Daoy (cell line): ENCODE measurements at regions not wholly inside any gene's neighbourhood (a gene's known extent, or its start where the extent isn't known, plus 50 kb on each side); places are given as distances from the start of the nearest gene placed in this dataset.

Experiments used
- DNase-seq: peaks from one replicate; pipeline ENCODE4 v3.0.0-alpha.2; 2015; ENCODE audit warnings: low read depth

DNA sequence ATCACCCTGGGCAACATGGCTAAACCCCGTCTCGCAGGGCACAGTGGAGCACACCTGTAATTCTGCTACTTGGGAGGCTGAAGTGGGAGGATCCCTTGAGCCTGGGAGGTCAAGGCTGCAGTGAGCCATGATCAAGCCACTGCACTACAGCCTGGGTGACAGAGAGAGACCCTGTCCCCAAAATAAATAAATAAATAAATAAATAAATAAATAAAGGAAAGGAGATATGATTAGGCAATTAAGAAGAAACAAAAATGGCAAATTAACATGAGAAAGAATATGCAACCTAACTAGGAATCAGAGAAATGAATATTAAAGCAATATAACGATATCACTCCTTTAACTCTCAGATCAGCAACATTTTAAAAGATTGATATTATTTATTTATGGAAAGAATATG is 92.3 kb downstream of the C1D start:
- no peak for DNase-seq

DNA sequence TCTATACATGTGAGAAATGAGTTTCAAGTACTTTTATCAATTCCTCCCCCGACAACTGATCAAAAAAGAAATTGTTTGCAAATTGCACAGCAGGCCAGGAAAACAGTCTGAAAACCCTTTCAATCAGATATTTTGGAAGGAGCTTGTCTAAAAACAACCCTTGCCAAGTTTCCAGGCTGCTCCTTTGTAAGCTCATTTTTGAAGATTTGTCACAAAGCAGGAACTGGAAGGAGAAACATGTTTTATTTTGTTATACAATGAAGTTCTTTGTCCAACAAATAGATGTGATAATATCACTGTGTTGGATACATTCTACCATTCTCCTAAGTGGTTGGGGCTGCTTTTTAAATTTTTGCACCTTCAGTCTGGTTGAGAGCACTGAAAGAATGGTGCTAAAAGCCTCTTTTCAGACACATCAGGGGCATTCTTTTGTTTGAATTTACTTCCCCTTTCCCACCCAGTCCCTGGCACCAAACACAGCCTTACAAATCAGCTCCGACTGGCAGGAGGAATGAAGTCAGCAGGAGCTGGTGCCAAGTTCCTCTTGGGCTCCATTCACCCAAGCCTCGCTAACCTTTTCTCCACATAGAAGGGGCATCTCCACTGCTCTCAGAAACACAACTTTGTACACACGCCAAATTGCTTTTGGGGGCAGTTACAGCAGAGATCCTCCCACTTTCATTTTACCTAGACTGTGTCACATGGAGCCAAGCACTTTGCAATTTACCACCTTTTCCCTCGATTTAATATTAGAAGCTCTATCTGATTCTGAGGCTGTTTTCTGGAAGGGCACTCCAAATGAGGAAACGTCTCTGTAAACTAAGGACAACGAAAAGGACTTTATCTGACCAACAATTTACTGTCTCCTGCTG is 88.0 kb downstream of the C1D start:
- DNase-seq: peak; percentile 54

GRCh38 chr2:67977464-67977863 is 85.3 kb downstream of the C1D start:
- no peak for DNase-seq

DNA sequence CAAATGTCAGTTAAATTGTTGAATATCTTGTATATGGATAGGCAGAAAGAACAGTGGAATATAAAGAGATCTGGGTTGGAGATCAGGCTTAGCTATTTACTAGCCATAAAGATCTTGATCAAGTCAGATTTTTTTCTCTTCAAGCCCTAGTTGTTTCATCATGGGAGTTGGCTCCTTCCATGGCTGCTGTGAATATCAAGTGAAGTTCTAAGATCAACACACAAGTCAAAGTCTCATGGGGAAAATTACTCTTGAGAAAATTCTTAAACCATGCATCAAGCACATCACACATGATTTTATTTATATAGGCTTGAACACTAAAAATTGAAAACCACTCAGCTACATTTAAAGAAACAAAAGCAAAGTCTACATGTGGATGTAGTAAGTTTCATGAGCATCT is 79.8 kb downstream of the C1D start:
- no peak for DNase-seq

DNA sequence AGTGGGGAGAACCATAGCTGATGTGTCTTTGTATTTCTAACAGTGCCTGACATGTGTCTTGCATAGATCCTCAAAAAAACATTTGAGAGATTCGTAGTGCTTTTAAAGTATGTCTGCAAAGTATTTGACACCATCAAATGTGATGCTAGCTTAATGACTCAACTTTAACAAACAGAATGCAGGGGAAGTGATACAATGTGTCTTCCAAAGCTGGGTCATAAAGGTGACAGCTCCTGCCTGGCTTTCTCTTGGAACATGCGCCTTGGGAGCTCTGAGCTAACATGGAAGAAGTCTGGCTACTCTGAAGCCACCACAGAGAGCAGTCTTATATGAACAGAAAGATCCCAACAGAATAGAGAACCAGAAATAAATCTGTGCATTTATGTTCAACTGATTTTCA is 78.2 kb downstream of the C1D start:
- DNase-seq: no peak

DNA sequence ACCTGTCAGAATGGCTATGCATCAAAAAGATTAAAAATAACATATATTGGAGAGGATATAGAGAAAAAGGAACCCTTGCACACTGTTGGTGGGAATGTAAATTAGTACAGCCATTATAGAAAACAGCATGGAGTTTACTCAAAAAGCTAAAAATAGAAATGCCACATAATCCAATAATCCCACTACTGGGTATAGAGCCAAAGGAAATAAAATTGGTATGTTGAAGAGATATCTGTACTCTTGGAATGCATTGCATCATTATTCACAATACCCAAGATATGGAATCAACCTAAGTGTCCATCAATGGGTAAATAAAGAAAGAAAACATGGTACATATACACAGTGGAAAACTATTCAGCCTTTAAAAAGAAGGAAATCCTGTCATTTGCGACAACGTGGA is 77.2 kb downstream of the C1D start:
- no peak for DNase-seq

DNA sequence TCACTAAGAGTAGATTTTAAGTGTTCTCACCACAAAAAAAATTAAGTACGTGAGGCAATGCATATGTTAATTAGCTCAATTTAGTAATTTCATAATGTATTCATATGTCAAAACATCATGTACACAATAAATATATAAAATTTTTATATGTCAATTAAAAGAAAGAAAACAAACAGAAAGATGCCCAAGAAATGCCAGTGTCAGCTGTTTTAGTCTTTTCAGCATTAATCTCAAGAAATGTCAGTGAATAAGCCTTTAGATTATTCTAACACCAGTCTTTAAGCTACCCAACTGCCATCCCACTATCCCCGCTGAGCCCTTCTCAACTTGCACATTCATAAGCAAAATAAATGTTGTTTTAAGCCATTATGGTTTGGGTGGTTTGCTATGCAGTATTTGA is 76.5 kb downstream of the C1D start:
- DNase-seq: no peak
